WTC11 (cell line): ENCODE measurements at regions not wholly inside any gene's neighbourhood (a gene's known extent, or its start where the extent isn't known, plus 50 kb on each side); places are given as distances from the start of the nearest gene placed in this dataset.

ENCODE experiments used
- ATAC-seq: fragments of 200-7000 bp; cut with Tn5 transposase; 2 replicates; pipeline ENCODE4 v1.10.0; 2021; ENCODE audit warnings: mild to moderate bottlenecking, moderate library complexity
- CTCF ChIA-PET: fragments of 300-600 bp; sonication (Branson Sonifier 250); formaldehyde crosslinking; loops from one replicate; lab custom pipeline; 2021; ENCODE audit warnings: antibody characterized with exemption; lab: Charles Lee
- POLR2A ChIA-PET: fragments of 350-600 bp; sonication (Branson Sonifier 250); formaldehyde crosslinking; loops from one replicate; lab custom pipeline; 2021; ENCODE audit warnings: antibody characterized with exemption; lab: Charles Lee
- DNase-seq: peaks from one replicate; pipeline ENCODE4 v3.0.0; 2021; ENCODE audit warnings: low spot score
- H3K27ac Mint-ChIP-seq: 2 replicates; pipeline ENCODE4 v1.8.0; 2021; ENCODE audit warnings: mixed read lengths
- H3K27me3 Mint-ChIP-seq: 2 replicates; pipeline ENCODE4 v1.8.0; 2021; ENCODE audit warnings: low read depth, mild to moderate bottlenecking, moderate library complexity, mixed read lengths
- H3K36me3 Mint-ChIP-seq: 2 replicates; pipeline ENCODE4 v1.8.0; 2021; ENCODE audit warnings: mixed read lengths
- H3K4me1 Mint-ChIP-seq: 2 replicates; pipeline ENCODE4 v1.8.0; 2022; ENCODE audit warnings: mixed read lengths
- H3K4me3 Mint-ChIP-seq: 2 replicates; pipeline ENCODE4 v1.8.0; 2021; ENCODE audit warnings: mild to moderate bottlenecking, moderate library complexity, mixed read lengths
- H3K9me3 Mint-ChIP-seq: 2 replicates; pipeline ENCODE4 v1.8.0; 2021; ENCODE audit warnings: mixed read lengths
- CREM ChIP-seq: sonication (generic); formaldehyde crosslinking; IDR thresholded peaks from 2 replicates; pipeline ENCODE4 v1.8.1; 2022; ENCODE audit warnings: mild to moderate bottlenecking, missing genetic modification reagents, moderate library complexity
- ESRRA ChIP-seq: sonication (generic); formaldehyde crosslinking; IDR thresholded peaks from 2 replicates; pipeline ENCODE4 v1.8.1; 2022; ENCODE audit warnings: mild to moderate bottlenecking, missing genetic modification reagents, borderline replicate concordance
- FOXP1 ChIP-seq: sonication (generic); formaldehyde crosslinking; IDR thresholded peaks from 2 replicates; pipeline ENCODE4 v1.8.0; 2022; ENCODE audit warnings: missing genetic modification reagents, mild to moderate bottlenecking, moderate library complexity, borderline replicate concordance
- GRHL2 ChIP-seq: fragments of 250-450 bp; sonication (Bioruptor Pico); IDR thresholded peaks from 2 replicates; pipeline ENCODE4 v1.8.0; 2022; ENCODE audit warnings: mild to moderate bottlenecking, moderate library complexity; ENCODE audit not compliant: insufficient replicate concordance, severe bottlenecking
- RELA ChIP-seq: sonication (generic); formaldehyde crosslinking; IDR thresholded peaks from 2 replicates; pipeline ENCODE4 v1.8.1; 2022; ENCODE audit warnings: missing genetic modification reagents, mild to moderate bottlenecking, borderline replicate concordance
- SMAD4 ChIP-seq: sonication (generic); formaldehyde crosslinking; IDR thresholded peaks from 2 replicates; pipeline ENCODE4 v1.8.0; 2022; ENCODE audit warnings: mild to moderate bottlenecking, missing genetic modification reagents
- TCF7 ChIP-seq: sonication (generic); formaldehyde crosslinking; IDR thresholded peaks from 2 replicates; pipeline ENCODE4 v1.8.0; 2022; ENCODE audit warnings: mild to moderate bottlenecking, low read depth, missing genetic modification reagents, moderate library complexity
- TEAD1 ChIP-seq: sonication (generic); formaldehyde crosslinking; IDR thresholded peaks from 2 replicates; pipeline ENCODE4 v1.8.0; 2022; ENCODE audit warnings: mild to moderate bottlenecking, missing genetic modification reagents
- TEAD4 ChIP-seq: sonication (generic); formaldehyde crosslinking; IDR thresholded peaks from 2 replicates; pipeline ENCODE4 v1.8.0; 2022; ENCODE audit warnings: mild to moderate bottlenecking, missing genetic modification reagents
- ZNF396 ChIP-seq: fragments of 250-450 bp; sonication (Bioruptor Pico); IDR thresholded peaks from 2 replicates; pipeline ENCODE4 v1.8.0; 2021; ENCODE audit warnings: mild to moderate bottlenecking, moderate library complexity, borderline replicate concordance
- TF ChIP-seq, protein P1 (sequence below): sonication (generic); formaldehyde crosslinking; IDR thresholded peaks from 2 replicates; pipeline ENCODE4 v1.8.1; 2023; ENCODE audit warnings: mild to moderate bottlenecking, missing genetic modification reagents
- TF ChIP-seq, protein P2 (sequence below): sonication (generic); formaldehyde crosslinking; IDR thresholded peaks from 2 replicates; pipeline ENCODE4 v1.8.1; 2022; ENCODE audit warnings: missing genetic modification reagents, borderline replicate concordance
- TF ChIP-seq, protein P3 (sequence below): sonication (generic); formaldehyde crosslinking; IDR thresholded peaks from 2 replicates; pipeline ENCODE4 v1.8.0; 2022; ENCODE audit warnings: mild to moderate bottlenecking, missing genetic modification reagents
- TF ChIP-seq, protein P4 (sequence below): sonication (generic); formaldehyde crosslinking; IDR thresholded peaks from 2 replicates; pipeline ENCODE4 v1.8.1; 2023; ENCODE audit warnings: mild to moderate bottlenecking, missing genetic modification reagents, moderate library complexity
- TF ChIP-seq, protein P5 (sequence below): sonication (generic); formaldehyde crosslinking; IDR thresholded peaks from 2 replicates; pipeline ENCODE4 v1.8.0; 2022; ENCODE audit warnings: mild to moderate bottlenecking, missing genetic modification reagents
- TF ChIP-seq, protein P6 (sequence below): sonication (generic); formaldehyde crosslinking; IDR thresholded peaks from 2 replicates; pipeline ENCODE4 v1.8.1; 2023; ENCODE audit warnings: mild to moderate bottlenecking, missing genetic modification reagents, borderline replicate concordance
- TF ChIP-seq, protein P7 (sequence below): sonication (generic); formaldehyde crosslinking; IDR thresholded peaks from 2 replicates; pipeline ENCODE4 v1.8.1; 2023; ENCODE audit warnings: mild to moderate bottlenecking, missing genetic modification reagents
- TF ChIP-seq, protein P8 (sequence below): sonication (generic); formaldehyde crosslinking; IDR thresholded peaks from 2 replicates; pipeline ENCODE4 v1.8.0; 2023; ENCODE audit warnings: missing genetic modification reagents

DNA sequence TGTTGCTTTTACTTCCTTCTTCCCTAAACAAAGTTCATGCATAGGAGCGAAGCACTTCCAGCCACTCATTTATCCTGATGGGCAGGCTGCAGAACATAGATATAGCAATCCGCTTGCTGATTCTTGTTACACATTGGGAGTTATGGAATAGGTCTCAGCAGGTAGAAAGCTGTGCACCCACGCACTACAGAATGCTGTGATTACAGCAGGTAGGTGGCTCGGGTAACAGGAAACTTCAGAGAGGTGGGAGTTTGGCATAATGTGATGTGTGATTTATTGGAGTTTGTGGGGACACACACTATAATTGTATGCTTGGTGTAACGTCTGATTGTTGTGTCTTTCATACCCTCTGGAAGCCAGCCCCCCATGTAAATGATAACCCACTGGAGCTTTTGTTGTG is 99.2 kb upstream of the MEIS2 start:
- Mint-ChIP-seq H3K9me3 (no peaks in the 10 kb centered on the region), H3K27me3 (no peaks in the 10 kb centered on the region), H3K27ac (no peak overlapping the region), H3K4me1 (no peaks in the 10 kb centered on the region), H3K4me3 (no peak overlapping the region), H3K36me3 (no peaks in the 10 kb centered on the region)
- ChIA-PET CTCF (no interaction called here), POLR2A (no interaction called here)
- TF ChIP-seq, protein P1, sequence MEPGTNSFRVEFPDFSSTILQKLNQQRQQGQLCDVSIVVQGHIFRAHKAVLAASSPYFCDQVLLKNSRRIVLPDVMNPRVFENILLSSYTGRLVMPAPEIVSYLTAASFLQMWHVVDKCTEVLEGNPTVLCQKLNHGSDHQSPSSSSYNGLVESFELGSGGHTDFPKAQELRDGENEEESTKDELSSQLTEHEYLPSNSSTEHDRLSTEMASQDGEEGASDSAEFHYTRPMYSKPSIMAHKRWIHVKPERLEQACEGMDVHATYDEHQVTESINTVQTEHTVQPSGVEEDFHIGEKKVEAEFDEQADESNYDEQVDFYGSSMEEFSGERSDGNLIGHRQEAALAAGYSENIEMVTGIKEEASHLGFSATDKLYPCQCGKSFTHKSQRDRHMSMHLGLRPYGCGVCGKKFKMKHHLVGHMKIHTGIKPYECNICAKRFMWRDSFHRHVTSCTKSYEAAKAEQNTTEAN (CRISPR knock-in tag), result no peak
- no peak for TF ChIP-seq GRHL2 (CRISPR knock-in tag)
- TF ChIP-seq TEAD4 (CRISPR knock-in tag), result no peak
- TF ChIP-seq, protein P2, sequence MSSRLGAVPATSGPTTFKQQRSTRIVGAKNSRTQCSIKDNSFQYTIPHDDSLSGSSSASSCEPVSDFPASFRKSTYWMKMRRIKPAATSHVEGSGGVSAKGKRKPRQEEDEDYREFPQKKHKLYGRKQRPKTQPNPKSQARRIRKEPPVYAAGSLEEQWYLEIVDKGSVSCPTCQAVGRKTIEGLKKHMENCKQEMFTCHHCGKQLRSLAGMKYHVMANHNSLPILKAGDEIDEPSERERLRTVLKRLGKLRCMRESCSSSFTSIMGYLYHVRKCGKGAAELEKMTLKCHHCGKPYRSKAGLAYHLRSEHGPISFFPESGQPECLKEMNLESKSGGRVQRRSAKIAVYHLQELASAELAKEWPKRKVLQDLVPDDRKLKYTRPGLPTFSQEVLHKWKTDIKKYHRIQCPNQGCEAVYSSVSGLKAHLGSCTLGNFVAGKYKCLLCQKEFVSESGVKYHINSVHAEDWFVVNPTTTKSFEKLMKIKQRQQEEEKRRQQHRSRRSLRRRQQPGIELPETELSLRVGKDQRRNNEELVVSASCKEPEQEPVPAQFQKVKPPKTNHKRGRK (CRISPR knock-in tag), result no peak
- TF ChIP-seq, protein P3, sequence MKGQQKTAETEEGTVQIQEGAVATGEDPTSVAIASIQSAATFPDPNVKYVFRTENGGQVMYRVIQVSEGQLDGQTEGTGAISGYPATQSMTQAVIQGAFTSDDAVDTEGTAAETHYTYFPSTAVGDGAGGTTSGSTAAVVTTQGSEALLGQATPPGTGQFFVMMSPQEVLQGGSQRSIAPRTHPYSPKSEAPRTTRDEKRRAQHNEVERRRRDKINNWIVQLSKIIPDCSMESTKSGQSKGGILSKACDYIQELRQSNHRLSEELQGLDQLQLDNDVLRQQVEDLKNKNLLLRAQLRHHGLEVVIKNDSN (CRISPR knock-in tag), result no peak
- no peak for TF ChIP-seq CREM (CRISPR knock-in tag)
- no peak for TF ChIP-seq ZNF396 (CRISPR knock-in tag)
- TF ChIP-seq TCF7 (CRISPR knock-in tag), result no peak
- TF ChIP-seq RELA, result no peak
- TF ChIP-seq, protein P4, sequence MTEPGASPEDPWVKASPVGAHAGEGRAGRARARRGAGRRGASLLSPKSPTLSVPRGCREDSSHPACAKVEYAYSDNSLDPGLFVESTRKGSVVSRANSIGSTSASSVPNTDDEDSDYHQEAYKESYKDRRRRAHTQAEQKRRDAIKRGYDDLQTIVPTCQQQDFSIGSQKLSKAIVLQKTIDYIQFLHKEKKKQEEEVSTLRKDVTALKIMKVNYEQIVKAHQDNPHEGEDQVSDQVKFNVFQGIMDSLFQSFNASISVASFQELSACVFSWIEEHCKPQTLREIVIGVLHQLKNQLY (CRISPR knock-in tag), result no peak
- TF ChIP-seq FOXP1 (CRISPR knock-in tag), result no peak
- no peak for TF ChIP-seq TEAD1 (CRISPR knock-in tag)
- TF ChIP-seq ESRRA, result no peak
- TF ChIP-seq, protein P5, sequence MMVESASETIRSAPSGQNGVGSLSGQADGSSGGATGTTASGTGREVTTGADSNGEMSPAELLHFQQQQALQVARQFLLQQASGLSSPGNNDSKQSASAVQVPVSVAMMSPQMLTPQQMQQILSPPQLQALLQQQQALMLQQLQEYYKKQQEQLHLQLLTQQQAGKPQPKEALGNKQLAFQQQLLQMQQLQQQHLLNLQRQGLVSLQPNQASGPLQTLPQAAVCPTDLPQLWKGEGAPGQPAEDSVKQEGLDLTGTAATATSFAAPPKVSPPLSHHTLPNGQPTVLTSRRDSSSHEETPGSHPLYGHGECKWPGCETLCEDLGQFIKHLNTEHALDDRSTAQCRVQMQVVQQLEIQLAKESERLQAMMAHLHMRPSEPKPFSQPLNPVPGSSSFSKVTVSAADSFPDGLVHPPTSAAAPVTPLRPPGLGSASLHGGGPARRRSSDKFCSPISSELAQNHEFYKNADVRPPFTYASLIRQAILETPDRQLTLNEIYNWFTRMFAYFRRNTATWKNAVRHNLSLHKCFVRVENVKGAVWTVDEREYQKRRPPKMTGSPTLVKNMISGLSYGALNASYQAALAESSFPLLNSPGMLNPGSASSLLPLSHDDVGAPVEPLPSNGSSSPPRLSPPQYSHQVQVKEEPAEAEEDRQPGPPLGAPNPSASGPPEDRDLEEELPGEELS, result no peak
- no peak for ATAC-seq
- no peak for DNase-seq

DNA sequence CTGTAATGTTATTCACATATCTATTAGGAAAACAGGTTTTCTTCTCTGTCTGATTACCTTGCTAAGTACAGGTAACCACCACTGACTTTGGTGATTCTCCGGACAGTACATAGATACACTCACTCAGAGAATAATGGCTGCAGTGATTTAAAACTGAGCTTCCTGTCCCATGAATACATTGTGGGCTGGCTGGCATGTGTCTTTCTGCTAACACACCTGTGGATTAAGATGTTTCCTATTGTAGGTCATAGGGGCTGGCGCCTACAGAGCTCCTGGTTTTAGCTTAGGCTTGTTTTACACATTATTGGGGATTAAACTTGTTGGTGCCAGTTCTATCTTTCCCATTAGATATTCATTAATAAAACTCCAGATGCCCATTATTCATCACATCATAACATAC is 102.7 kb upstream of the MEIS2 start:
- H3K27ac Mint-ChIP-seq, result no peak overlapping the region
- H3K4me3 Mint-ChIP-seq, result no peak overlapping the region
- ATAC-seq (no peak), DNase-seq (no peak)
- H3K36me3 Mint-ChIP-seq, result no peaks in the 10 kb centered on the region
- no peaks in the 10 kb centered on the region for H3K4me1 Mint-ChIP-seq
- H3K9me3 Mint-ChIP-seq, result no peaks in the 10 kb centered on the region
- ChIA-PET POLR2A (no interaction called here), CTCF (interaction anchor here (0.7 to 3.3 kb wide), 2 partner anchors 68 to 677 kb away, joined by 3 to 9 read pairs; no protein-coding TSS in a partner anchor)
- no peaks in the 10 kb centered on the region for H3K27me3 Mint-ChIP-seq
- TF ChIP-seq, protein P6, sequence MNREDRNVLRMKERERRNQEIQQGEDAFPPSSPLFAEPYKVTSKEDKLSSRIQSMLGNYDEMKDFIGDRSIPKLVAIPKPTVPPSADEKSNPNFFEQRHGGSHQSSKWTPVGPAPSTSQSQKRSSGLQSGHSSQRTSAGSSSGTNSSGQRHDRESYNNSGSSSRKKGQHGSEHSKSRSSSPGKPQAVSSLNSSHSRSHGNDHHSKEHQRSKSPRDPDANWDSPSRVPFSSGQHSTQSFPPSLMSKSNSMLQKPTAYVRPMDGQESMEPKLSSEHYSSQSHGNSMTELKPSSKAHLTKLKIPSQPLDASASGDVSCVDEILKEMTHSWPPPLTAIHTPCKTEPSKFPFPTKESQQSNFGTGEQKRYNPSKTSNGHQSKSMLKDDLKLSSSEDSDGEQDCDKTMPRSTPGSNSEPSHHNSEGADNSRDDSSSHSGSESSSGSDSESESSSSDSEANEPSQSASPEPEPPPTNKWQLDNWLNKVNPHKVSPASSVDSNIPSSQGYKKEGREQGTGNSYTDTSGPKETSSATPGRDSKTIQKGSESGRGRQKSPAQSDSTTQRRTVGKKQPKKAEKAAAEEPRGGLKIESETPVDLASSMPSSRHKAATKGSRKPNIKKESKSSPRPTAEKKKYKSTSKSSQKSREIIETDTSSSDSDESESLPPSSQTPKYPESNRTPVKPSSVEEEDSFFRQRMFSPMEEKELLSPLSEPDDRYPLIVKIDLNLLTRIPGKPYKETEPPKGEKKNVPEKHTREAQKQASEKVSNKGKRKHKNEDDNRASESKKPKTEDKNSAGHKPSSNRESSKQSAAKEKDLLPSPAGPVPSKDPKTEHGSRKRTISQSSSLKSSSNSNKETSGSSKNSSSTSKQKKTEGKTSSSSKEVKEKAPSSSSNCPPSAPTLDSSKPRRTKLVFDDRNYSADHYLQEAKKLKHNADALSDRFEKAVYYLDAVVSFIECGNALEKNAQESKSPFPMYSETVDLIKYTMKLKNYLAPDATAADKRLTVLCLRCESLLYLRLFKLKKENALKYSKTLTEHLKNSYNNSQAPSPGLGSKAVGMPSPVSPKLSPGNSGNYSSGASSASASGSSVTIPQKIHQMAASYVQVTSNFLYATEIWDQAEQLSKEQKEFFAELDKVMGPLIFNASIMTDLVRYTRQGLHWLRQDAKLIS (CRISPR knock-in tag), result no peak
- TF ChIP-seq, protein P7, sequence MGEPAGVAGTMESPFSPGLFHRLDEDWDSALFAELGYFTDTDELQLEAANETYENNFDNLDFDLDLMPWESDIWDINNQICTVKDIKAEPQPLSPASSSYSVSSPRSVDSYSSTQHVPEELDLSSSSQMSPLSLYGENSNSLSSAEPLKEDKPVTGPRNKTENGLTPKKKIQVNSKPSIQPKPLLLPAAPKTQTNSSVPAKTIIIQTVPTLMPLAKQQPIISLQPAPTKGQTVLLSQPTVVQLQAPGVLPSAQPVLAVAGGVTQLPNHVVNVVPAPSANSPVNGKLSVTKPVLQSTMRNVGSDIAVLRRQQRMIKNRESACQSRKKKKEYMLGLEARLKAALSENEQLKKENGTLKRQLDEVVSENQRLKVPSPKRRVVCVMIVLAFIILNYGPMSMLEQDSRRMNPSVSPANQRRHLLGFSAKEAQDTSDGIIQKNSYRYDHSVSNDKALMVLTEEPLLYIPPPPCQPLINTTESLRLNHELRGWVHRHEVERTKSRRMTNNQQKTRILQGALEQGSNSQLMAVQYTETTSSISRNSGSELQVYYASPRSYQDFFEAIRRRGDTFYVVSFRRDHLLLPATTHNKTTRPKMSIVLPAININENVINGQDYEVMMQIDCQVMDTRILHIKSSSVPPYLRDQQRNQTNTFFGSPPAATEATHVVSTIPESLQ (CRISPR knock-in tag), result no peak
- no peak for TF ChIP-seq SMAD4
- TF ChIP-seq, protein P8, sequence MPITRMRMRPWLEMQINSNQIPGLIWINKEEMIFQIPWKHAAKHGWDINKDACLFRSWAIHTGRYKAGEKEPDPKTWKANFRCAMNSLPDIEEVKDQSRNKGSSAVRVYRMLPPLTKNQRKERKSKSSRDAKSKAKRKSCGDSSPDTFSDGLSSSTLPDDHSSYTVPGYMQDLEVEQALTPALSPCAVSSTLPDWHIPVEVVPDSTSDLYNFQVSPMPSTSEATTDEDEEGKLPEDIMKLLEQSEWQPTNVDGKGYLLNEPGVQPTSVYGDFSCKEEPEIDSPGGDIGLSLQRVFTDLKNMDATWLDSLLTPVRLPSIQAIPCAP, result no peak
